PC-9 (cell line): ENCODE measurements at regions not wholly inside any gene's neighbourhood (a gene's known extent, or its start where the extent isn't known, plus 50 kb on each side); places are given as distances from the start of the nearest gene placed in this dataset.

Experiments
- EZH2 ChIP-seq: fragments of 200-600 bp; sonication (generic); IDR thresholded peaks from 2 replicates; pipeline ENCODE4 v1.8.0; 2017; ENCODE audit warnings: antibody characterized with exemption, low read depth
- TF ChIP-seq, protein P1 (sequence below): fragments of 200-600 bp; sonication (generic); conservative IDR thresholded peaks from 2 replicates; pipeline ENCODE4 v1.6.1; 2017; ENCODE audit warnings: mixed run types, antibody characterized with exemption, mild to moderate bottlenecking, moderate library complexity

DNA sequence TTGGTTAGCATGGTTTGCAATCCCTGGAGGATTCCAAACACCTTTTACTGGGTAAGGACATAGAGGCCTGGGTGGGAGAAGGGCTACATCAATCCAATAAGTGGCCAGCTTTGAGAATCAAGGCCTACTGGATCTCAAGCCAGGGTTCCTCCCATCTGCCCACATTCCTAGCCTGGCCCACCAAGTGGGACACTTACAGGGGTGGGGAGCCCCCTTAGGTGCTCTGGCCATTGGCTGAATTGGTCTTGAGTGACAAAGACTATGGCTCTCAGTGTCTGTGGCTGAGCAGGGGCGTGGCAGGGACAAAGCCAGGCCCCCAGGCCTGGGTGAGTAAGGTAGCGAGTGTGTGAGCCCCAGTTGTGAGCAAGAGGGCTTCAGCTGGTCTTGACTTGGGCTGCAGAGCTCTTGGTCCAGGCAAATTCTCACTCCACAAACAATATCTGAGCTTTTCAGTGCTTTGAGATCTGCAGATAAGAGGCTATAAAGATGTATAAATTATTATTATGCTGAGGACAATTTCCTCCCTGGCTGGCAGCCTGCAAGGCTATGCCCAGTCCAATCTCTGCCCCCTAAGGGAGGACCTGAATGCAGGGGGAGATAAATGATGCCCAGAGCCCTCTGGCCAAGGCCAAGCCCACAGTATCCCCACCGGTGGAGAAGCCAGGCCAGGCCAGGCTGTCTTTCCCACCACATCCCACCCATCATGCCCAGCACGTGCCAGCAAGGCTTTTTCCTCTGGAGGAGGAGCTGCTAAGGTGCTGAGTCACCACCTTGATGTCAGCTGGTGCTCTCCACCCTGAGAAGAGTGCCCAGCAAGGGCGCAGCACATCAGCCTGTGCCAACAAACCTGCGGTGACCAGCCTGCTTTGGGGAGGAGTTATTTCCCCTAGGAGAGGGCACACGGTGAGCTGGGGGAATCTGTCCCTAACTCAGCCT is 80.7 kb upstream of the DUSP5 start:
- TF ChIP-seq, protein P1, sequence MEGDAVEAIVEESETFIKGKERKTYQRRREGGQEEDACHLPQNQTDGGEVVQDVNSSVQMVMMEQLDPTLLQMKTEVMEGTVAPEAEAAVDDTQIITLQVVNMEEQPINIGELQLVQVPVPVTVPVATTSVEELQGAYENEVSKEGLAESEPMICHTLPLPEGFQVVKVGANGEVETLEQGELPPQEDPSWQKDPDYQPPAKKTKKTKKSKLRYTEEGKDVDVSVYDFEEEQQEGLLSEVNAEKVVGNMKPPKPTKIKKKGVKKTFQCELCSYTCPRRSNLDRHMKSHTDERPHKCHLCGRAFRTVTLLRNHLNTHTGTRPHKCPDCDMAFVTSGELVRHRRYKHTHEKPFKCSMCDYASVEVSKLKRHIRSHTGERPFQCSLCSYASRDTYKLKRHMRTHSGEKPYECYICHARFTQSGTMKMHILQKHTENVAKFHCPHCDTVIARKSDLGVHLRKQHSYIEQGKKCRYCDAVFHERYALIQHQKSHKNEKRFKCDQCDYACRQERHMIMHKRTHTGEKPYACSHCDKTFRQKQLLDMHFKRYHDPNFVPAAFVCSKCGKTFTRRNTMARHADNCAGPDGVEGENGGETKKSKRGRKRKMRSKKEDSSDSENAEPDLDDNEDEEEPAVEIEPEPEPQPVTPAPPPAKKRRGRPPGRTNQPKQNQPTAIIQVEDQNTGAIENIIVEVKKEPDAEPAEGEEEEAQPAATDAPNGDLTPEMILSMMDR: no peak
- no peak for TF ChIP-seq EZH2
